WI38 (cell line): ENCODE measurements at regions not wholly inside any gene's neighbourhood (a gene's known extent, or its start where the extent isn't known, plus 50 kb on each side); places are given as distances from the start of the nearest gene placed in this dataset.
"Not testable (repeated sequence)": the region's sequence is repeated elsewhere in the genome, so short reads cannot be mapped to it uniquely, and the experiment has no call there.

Source experiments
- H3K4me3 ChIP-seq: 2 replicates; pipeline ENCODE4 v1.5.1; 2011; ENCODE audit warnings: low read depth, mild to moderate bottlenecking, control low read depth, low read length
- CTCF ChIP-seq: IDR thresholded peaks from 2 replicates; pipeline ENCODE4 v1.5.1; 2012; ENCODE audit warnings: low read depth, mild to moderate bottlenecking, control low read depth, low read length

DNA sequence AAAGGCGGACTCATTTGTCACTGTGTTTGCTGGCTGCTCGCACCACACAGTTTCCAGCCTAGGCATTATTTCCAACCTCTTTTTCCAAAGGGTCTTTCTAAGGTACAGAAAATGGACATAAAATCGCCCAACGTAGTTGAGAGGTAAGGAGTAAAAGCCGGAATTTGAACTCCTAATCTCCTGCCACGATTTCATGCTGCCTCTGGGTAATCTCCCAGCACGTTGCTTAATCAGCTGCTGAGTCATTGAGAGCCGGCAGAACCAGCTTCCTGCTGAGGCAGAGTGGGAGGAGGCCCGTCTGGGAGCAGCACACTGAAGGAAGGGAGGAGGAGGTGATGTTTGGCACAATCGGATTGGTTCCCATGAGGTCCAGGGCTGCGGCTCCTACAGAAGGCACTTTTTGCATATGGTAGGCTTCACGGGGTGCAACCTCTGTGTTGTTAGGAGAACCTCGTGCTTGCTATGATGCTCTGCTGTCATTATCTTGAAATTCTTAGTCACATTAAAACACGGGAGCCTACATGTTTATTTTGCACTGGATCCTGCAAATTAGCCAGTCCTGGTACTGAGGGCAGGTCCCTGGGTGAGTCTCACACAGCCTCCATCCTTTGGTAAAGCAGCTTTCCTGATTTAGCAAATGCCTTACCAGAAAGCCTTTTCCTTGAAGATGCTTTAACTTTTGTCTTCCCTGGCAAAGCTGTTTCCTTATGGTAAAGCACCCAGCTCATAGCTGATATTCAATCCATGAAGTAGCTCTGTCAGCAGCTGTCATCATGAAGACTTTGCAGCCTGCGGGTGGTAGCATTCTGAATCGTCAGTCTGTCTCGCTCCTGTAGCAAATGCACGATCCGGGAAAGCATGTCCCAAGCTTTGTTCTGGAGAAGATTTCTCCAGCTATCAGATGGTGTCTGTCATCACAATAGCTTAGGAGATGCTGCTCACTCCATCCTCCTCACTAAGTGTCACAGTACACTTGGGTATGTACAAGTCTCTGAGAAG is 191.6 kb upstream of the MSX2 start:
- H3K4me3 ChIP-seq = peak overlapping the region; percentile 40
- TF ChIP-seq CTCF = no peak

- no peak overlapping the region; the same call in 1 of the 2 replicates for H3K4me3 ChIP-seq
- no peak for TF ChIP-seq CTCF
Measured at GRCh38 chr5:174533751-174534241, 190.6 kb upstream of the MSX2 start.

- TF ChIP-seq CTCF = no peak
- H3K4me3 ChIP-seq = no peak overlapping the region
Measured at GRCh38 chr5:174535669-174536068, 188.7 kb upstream of the MSX2 start.

DNA sequence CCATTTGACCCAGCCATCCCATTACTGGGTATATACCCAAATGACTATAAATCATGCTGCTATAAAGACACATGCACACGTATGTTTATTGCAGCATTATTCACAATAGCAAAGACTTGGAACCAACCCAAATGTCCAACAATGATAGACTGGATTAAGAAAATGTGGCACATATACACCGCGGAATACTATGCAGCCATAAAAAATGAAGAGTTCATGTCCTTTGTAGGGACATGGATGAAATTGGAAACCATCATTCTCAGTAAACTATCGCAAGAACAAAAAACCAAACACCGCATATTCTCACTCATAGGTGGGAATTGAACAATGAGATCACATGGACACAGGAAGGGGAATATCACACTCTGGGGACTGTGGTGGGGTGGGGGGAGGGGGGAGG is 184.6 kb upstream of the MSX2 start:
- not testable (repeated sequence) for H3K4me3 ChIP-seq

DNA sequence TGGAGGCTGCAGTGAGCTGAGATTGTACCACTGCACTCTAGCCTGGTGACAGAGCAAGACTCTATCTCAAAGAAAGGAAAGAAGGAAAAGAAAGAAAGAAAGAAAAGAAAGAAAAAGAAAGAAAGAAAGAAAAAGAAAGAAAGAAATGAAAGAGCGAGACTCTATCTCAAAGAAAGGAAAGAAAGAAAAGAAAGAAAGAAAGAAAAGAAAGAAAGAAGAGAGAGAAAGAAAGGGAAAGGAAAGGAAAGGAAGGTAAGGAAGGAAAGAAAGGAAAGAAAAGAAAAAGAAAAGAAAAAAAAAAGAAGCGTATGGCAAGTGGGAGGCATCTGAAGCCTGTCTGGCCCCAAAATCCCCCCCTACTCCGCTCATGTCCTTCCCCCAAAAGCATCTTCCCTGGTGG is 182.3 kb upstream of the MSX2 start:
- H3K4me3 ChIP-seq = no peak overlapping the region
- TF ChIP-seq CTCF = no peak

- H3K4me3 ChIP-seq = no peak overlapping the region
- no peak for TF ChIP-seq CTCF
Measured at GRCh38 chr5:174542471-174542870, 181.9 kb upstream of the MSX2 start.

DNA sequence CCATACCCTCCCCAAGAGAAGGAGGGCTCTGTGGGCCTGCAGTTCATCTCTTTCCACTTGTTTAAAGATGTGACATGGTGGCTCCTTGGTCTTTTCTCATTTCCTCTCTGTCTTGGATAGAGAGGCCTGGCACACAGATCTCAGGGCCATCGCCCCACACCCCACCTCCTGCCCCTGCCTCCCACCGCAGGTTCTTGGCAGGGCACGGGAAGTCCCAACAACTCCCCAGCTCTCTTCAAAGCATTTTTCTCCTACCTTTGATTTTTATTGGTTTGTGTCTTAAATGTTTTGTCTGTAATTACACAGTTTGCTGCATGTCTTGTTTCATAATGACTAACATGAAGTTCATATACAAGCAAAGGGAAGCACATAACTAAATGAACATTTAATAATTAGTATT is 178.5 kb upstream of the MSX2 start:
- TF ChIP-seq CTCF = no peak

More for the DNA sequence above, 178.5 kb upstream of the MSX2 start:
- no peak overlapping the region for H3K4me3 ChIP-seq
